NK-92 treated with Interleukin-12 subunit alpha and Interleukin-12 subunit beta, amount 100 ng/mL, for 24 hours (cell line): ENCODE measurements at regions not wholly inside any gene's neighbourhood (a gene's known extent, or its start where the extent isn't known, plus 50 kb on each side); places are given as distances from the start of the nearest gene placed in this dataset.

Experiments
- DNase-seq: peaks from one replicate; lab custom pipeline; 2025; lab: John Stamatoyannopoulos, UW

DNA sequence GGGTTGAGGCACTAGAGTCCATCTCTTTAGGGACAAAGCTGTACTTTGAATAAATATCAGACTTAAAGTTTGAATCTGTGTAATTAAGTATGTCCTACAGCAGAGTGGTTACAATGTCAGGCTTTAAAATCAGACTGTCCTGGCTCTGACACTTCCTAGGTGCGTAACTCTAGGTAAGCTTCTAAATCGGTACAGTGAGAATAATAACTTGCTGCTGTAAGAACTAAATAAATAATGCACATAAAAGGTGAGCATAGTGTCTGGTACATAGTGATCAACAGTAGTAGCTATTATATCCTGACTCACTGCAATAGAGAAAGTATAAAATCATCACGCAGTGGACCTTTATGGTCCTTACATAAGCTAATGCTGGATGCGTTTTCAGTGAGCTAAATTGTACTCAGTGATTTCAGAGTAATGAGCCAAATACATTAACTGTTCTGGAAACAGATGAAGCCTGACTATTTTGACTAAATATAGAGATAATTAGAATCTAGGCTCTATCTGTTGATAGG, 72.2 kb upstream of the PDK4 start:
- no peak for DNase-seq

- DNase-seq = no peak
Measured at GRCh38 chr7:95662987-95663386, 66.7 kb upstream of the PDK4 start.

- no peak for DNase-seq
Measured at GRCh38 chr7:95660023-95660434, 63.7 kb upstream of the PDK4 start.

- no peak for DNase-seq
Measured at GRCh38 chr7:95658676-95659075, 62.4 kb upstream of the PDK4 start.

- DNase-seq = no peak
Measured at GRCh38 chr7:95649546-95649945, 53.2 kb upstream of the PDK4 start.

DNA sequence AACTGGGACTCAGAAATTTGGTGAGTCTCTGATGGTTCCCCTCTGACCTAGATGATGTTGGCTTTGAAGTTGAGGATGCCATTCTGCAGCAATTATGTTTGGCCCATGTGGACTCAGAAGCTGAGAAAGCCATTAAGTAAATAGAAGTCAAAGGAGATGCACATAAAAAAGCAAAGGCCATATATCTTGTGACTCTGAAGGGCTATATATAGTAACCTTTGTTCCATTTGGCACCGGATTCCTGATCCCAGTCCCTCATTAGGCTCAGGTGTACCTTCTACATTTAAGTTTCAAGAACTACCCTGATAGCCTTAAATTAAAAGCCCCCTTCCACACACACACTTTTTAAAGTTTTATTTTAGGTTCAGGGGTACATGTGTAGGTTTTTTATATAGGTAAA, 50.0 kb upstream of the PDK4 start:
- no peak for DNase-seq
